Keratinocyte (primary cell): ENCODE measurements at regions not wholly inside any gene's neighbourhood (a gene's known extent, or its start where the extent isn't known, plus 50 kb on each side); places are given as distances from the start of the nearest gene placed in this dataset.

Experiments used
- DNase-seq: peaks from one replicate; pipeline ENCODE4 v3.0.0-alpha.2; 2011; ENCODE audit warnings: low read depth, missing footprints, low spot score
- FAIRE-seq: peaks from 2 replicates; lab custom pipeline; 2011; peaks lifted over from hg19 to GRCh38; lab: Jason Lieb, UNC
- H2AFZ ChIP-seq: 2 replicates; pipeline ENCODE4 v1.6.0; 2012; ENCODE audit warnings: low read length, control low read depth, inconsistent platforms; ENCODE audit not compliant: control insufficient read depth
- H3K27ac ChIP-seq: 2 replicates; pipeline ENCODE4 v1.5.1; 2011; ENCODE audit warnings: low read length; ENCODE audit not compliant: control insufficient read depth, insufficient read depth
- H3K27me3 ChIP-seq: 3 replicates; pipeline ENCODE4 v1.6.0; 2011; ENCODE audit warnings: low read length; ENCODE audit not compliant: control insufficient read depth, insufficient read depth; ENCODE audit errors: extremely low read depth
- H3K36me3 ChIP-seq, 2 experiments: 2 replicates in 1 of 2; 3 replicates in 1 of 2; pipeline ENCODE4 v1.5.1; 2011; ENCODE audit warnings: low read length in 2 of 2, mild to moderate bottlenecking in 1 of 2; ENCODE audit not compliant: control insufficient read depth in 2 of 2, insufficient read depth in 2 of 2; ENCODE audit errors: extremely low read depth in 1 of 2
- H3K4me1 ChIP-seq: 3 replicates; pipeline ENCODE4 v1.5.1; 2011; ENCODE audit warnings: low read length; ENCODE audit not compliant: control insufficient read depth, insufficient read depth; ENCODE audit errors: extremely low read depth
- H3K4me2 ChIP-seq: 3 replicates; pipeline ENCODE4 v1.6.0; 2011; ENCODE audit warnings: low read depth, low read length; ENCODE audit not compliant: control insufficient read depth, insufficient read depth; ENCODE audit errors: extremely low read depth
- H3K4me3 ChIP-seq, 3 experiments: fragments of 200-600 bp in 1 of 3; sonication (generic) in 1 of 3; 2 replicates in 2 of 3; 3 replicates in 1 of 3; pipeline ENCODE4 v1.5.1; 2011 to 2016; ENCODE audit warnings: low read length in 3 of 3, mild to moderate bottlenecking in 3 of 3, control low read depth in 2 of 3, inconsistent platforms in 1 of 3, low read depth in 1 of 3, mixed read lengths in 1 of 3, mixed run types in 1 of 3, moderate library complexity in 1 of 3; ENCODE audit not compliant: control insufficient read depth in 2 of 3, insufficient read depth in 2 of 3; ENCODE audit errors: extremely low read depth in 1 of 3
- H3K79me2 ChIP-seq: 2 replicates; pipeline ENCODE4 v1.6.0; 2012; ENCODE audit warnings: low read length; ENCODE audit not compliant: control insufficient read depth, insufficient read depth
- H3K9ac ChIP-seq: 3 replicates; pipeline ENCODE4 v1.6.0; 2011; ENCODE audit warnings: low read length; ENCODE audit not compliant: control insufficient read depth, insufficient read depth; ENCODE audit errors: extremely low read depth
- H3K9me1 ChIP-seq: 3 replicates; pipeline ENCODE4 v1.6.0; 2011; ENCODE audit warnings: low read length; ENCODE audit not compliant: control insufficient read depth, insufficient read depth; ENCODE audit errors: extremely low read depth
- H3K9me3 ChIP-seq: 2 replicates; pipeline ENCODE4 v1.5.1; 2012; ENCODE audit warnings: low read depth, low read length; ENCODE audit not compliant: control insufficient read depth
- H4K20me1 ChIP-seq: 3 replicates; pipeline ENCODE4 v1.6.0; 2011; ENCODE audit warnings: low read length; ENCODE audit not compliant: control insufficient read depth, insufficient read depth; ENCODE audit errors: extremely low read depth
- CTCF ChIP-seq, 3 experiments: IDR thresholded peaks in 1 of 3; conservative IDR thresholded peaks in 1 of 3; optimal IDR thresholded peaks in 1 of 3; 2 replicates in 2 of 3; 3 replicates in 1 of 3; pipeline versions ENCODE3 to v1.5.1; 2011; ENCODE audit warnings: low read length in 3 of 3, mild to moderate bottlenecking in 3 of 3, moderate library complexity in 2 of 3, control low read depth in 1 of 3, inconsistent platforms in 1 of 3; ENCODE audit not compliant: insufficient read depth in 2 of 3; ENCODE audit errors: extremely low read depth in 1 of 3
- EZH2 ChIP-seq: IDR thresholded peaks from one replicate; pipeline ENCODE4 v1.6.1; 2012; ENCODE audit warnings: inconsistent platforms, mild to moderate bottlenecking, low read length, moderate library complexity
- dilution Hi-C: fragments of 300-500 bp; cut with MboI; formaldehyde crosslinking; loops from one replicate; pipeline ENCODE4 v1.7.0; 2020; ENCODE audit warnings: low sequenced_read_pairs; ENCODE audit not compliant: extremely low pct_ligation_motif_present

- no peak for DNase-seq
- peaks cover 3% of the 10 kb centered on the region for H3K27me3 ChIP-seq
- H3K27ac ChIP-seq: no peak overlapping the region
- dilution Hi-C loops: no loop called here
- H2AFZ ChIP-seq: no peak overlapping the region
- H3K4me1 ChIP-seq: peaks cover 8% of the 10 kb centered on the region
- no peaks in the 10 kb centered on the region for H3K79me2 ChIP-seq
- H3K9ac ChIP-seq: no peak overlapping the region
- H3K9me1 ChIP-seq: no peaks in the 10 kb centered on the region
- H3K4me3 ChIP-seq: no peak overlapping the region
- no peaks in the 10 kb centered on the region for H3K9me3 ChIP-seq
- no peak overlapping the region for H3K4me2 ChIP-seq
- FAIRE-seq: no peak
- H3K36me3 ChIP-seq: no peaks in the 10 kb centered on the region
- TF ChIP-seq EZH2: no peak
- TF ChIP-seq CTCF (optimal IDR thresholded peaks at IDR 0.05 in 1 of 3, IDR thresholded peaks at IDR 0.05 in 1 of 3, conservative IDR thresholded peaks at IDR 0.05 in 1 of 3; ENCODE audit: extremely low read depth in 1 of 3, insufficient read depth in 2 of 3, low read length in 3 of 3): no peak
- H4K20me1 ChIP-seq: no peaks in the 10 kb centered on the region
These were observed 314.6 kb upstream of the GATB start for GRCh38 chr4:152075253-152075928.

- Histone ChIP-seq H3K9ac (no peak overlapping the region), H3K9me3 (no peaks in the 10 kb centered on the region), H2AFZ (no peak overlapping the region), H3K36me3 (no peaks in the 10 kb centered on the region), H3K9me1 (no peaks in the 10 kb centered on the region), H3K4me1 (peaks cover 8% of the 10 kb centered on the region), H3K27ac (no peak overlapping the region), H3K79me2 (no peaks in the 10 kb centered on the region), H3K27me3 (peaks cover 3% of the 10 kb centered on the region), H4K20me1 (no peaks in the 10 kb centered on the region), H3K4me2 (no peak overlapping the region), H3K4me3 (no peak overlapping the region)
- DNase-seq (no peak), FAIRE-seq (no peak)
- dilution Hi-C loops: no loop called here
- no peak for TF ChIP-seq CTCF (optimal IDR thresholded peaks at IDR 0.05 in 1 of 3, IDR thresholded peaks at IDR 0.05 in 1 of 3, conservative IDR thresholded peaks at IDR 0.05 in 1 of 3; ENCODE audit: extremely low read depth in 1 of 3, insufficient read depth in 2 of 3, low read length in 3 of 3)
- no peak for TF ChIP-seq EZH2
These were observed 313.8 kb upstream of the GATB start for GRCh38 chr4:152074573-152074972.
